IMR-90 (cell line): ENCODE measurements at regions not wholly inside any gene's neighbourhood (a gene's known extent, or its start where the extent isn't known, plus 50 kb on each side); places are given as distances from the start of the nearest gene placed in this dataset.

Experiments
- ATAC-seq: fragments of 200-7000 bp; cut with Tn5 transposase; 2 replicates; pipeline ENCODE4 v1.9.1; 2020; ENCODE audit warnings: low read depth, mild to moderate bottlenecking, moderate library complexity
- BruUV-seq: library from RNA; stranded (reverse); fragments of 400-500 nt; replicated peaks from 2 replicates; lab custom pipeline; 2021; lab: Mats Ljungman, UMichigan
- CTCF ChIA-PET: fragments of 300-600 bp; formaldehyde crosslinking; extraction: SDS; loops from one replicate; lab custom pipeline; 2021; ENCODE audit warnings: antibody characterized with exemption; lab: Yijun Ruan, JAX
- POLR2A ChIA-PET: fragments of 300-600 bp; sonication (Branson Sonifier 250); formaldehyde crosslinking; loops from one replicate; lab custom pipeline; 2022; ENCODE audit warnings: antibody characterized with exemption; ENCODE audit not compliant: unreplicated experiment; lab: Charles Lee
- DNase-seq: peaks from one replicate; pipeline ENCODE4 v3.0.0; 2013
- H2AFZ ChIP-seq: replicated peaks from 2 replicates; pipeline ENCODE3; 2013; ENCODE audit warnings: low read length, mild to moderate bottlenecking; ENCODE audit not compliant: poor library complexity
- H2AK5ac ChIP-seq: 2 replicates; pipeline ENCODE4 v1.6.1; 2013; ENCODE audit warnings: low read depth, low read length, inconsistent platforms
- H2AK9ac ChIP-seq: replicated peaks from 2 replicates; pipeline ENCODE3; 2013; ENCODE audit warnings: mild to moderate bottlenecking, low read depth, low read length, moderate library complexity; ENCODE audit not compliant: poor library complexity
- H2BK120ac ChIP-seq: 2 replicates; pipeline ENCODE4 v1.6.1; 2013; ENCODE audit warnings: low read depth, low read length, inconsistent platforms
- H2BK15ac ChIP-seq: 3 replicates; pipeline ENCODE4 v1.6.1; 2013; ENCODE audit warnings: low read depth, low read length, inconsistent platforms
- H2BK20ac ChIP-seq: 2 replicates; pipeline ENCODE4 v1.6.1; 2013; ENCODE audit warnings: low read depth, mild to moderate bottlenecking, inconsistent platforms, low read length, moderate library complexity
- H2BK5ac ChIP-seq: 2 replicates; pipeline ENCODE4 v1.6.1; 2013; ENCODE audit warnings: mild to moderate bottlenecking, low read depth, low read length, inconsistent platforms; ENCODE audit not compliant: poor library complexity, severe bottlenecking
- H3K14ac ChIP-seq: replicated peaks from 2 replicates; pipeline ENCODE4 v1.6.1; 2013; ENCODE audit warnings: low read depth, low read length, inconsistent platforms
- H3K18ac ChIP-seq: 2 replicates; pipeline ENCODE4 v1.6.1; 2013; ENCODE audit warnings: low read depth, low read length, control low read depth
- H3K23ac ChIP-seq: 2 replicates; pipeline ENCODE4 v1.6.1; 2013; ENCODE audit warnings: low read depth, low read length, inconsistent platforms
- H3K27ac ChIP-seq: 2 replicates; pipeline ENCODE4 v1.5.1; 2013; ENCODE audit warnings: mild to moderate bottlenecking, control low read depth, low read length; ENCODE audit not compliant: insufficient read depth
- H3K27me3 ChIP-seq: 2 replicates; pipeline ENCODE4 v1.6.1; 2013; ENCODE audit warnings: low read length; ENCODE audit not compliant: control insufficient read depth, insufficient read depth
- H3K36me3 ChIP-seq: 2 replicates; pipeline ENCODE4 v1.6.1; 2013; ENCODE audit warnings: low read length, mixed read lengths; ENCODE audit not compliant: control insufficient read depth, insufficient read depth
- H3K4ac ChIP-seq: 2 replicates; pipeline ENCODE4 v1.6.1; 2013; ENCODE audit warnings: low read depth, low read length, inconsistent platforms
- H3K4me1 ChIP-seq: 2 replicates; pipeline ENCODE4 v1.6.1; 2013; ENCODE audit warnings: low read length, mixed read lengths; ENCODE audit not compliant: control insufficient read depth, insufficient read depth
- H3K4me2 ChIP-seq: 2 replicates; pipeline ENCODE4 v1.6.1; 2013; ENCODE audit warnings: low read depth, mild to moderate bottlenecking, control low read depth, low read length, moderate library complexity
- H3K4me3 ChIP-seq: 2 replicates; pipeline ENCODE4 v1.5.1; 2013; ENCODE audit warnings: low read depth, mild to moderate bottlenecking, control low read depth, low read length, moderate library complexity; ENCODE audit not compliant: insufficient read depth
- H3K56ac ChIP-seq: 2 replicates; pipeline ENCODE4 v1.6.1; 2013; ENCODE audit warnings: low read length, inconsistent platforms; ENCODE audit not compliant: insufficient read depth; ENCODE audit errors: extremely low read depth
- H3K79me1 ChIP-seq, 2 experiments: 2 replicates each; pipeline ENCODE4 v1.6.1; 2013; ENCODE audit warnings: low read length in 2 of 2, inconsistent platforms in 1 of 2, low read depth in 1 of 2
- H3K9ac ChIP-seq: 2 replicates; pipeline ENCODE4 v1.6.1; 2013; ENCODE audit warnings: low read depth, low read length, control low read depth
- H3K9me1 ChIP-seq: 2 replicates; pipeline ENCODE4 v1.6.1; 2013; ENCODE audit warnings: low read length, inconsistent platforms; ENCODE audit not compliant: insufficient read depth
- H3K9me3 ChIP-seq: 2 replicates; pipeline ENCODE4 v1.6.1; 2013; ENCODE audit warnings: low read length; ENCODE audit not compliant: control insufficient read depth, insufficient read depth
- H4K20me1 ChIP-seq: 2 replicates; pipeline ENCODE4 v1.6.1; 2013; ENCODE audit warnings: low read length, inconsistent platforms; ENCODE audit not compliant: insufficient read depth
- H4K5ac ChIP-seq: 2 replicates; pipeline ENCODE4 v1.6.1; 2013; ENCODE audit warnings: mild to moderate bottlenecking, low read depth, low read length, control low read depth
- H4K8ac ChIP-seq, 2 experiments: 2 replicates each; pipeline ENCODE4 v1.6.1; 2013; ENCODE audit warnings: low read depth in 2 of 2, low read length in 2 of 2, control low read depth in 1 of 2, inconsistent platforms in 1 of 2
- H4K91ac ChIP-seq: 2 replicates; pipeline ENCODE4 v1.6.1; 2013; ENCODE audit warnings: low read depth, low read length, inconsistent platforms; ENCODE audit not compliant: insufficient read depth
- BHLHE40 ChIP-seq: fragments of 150-350 bp; IDR thresholded peaks from 2 replicates; pipeline ENCODE4 v1.6.1; 2016; ENCODE audit warnings: mild to moderate bottlenecking, low read depth, low read length
- CEBPB ChIP-seq: IDR thresholded peaks from 2 replicates; pipeline ENCODE4 v1.6.1; 2012; ENCODE audit warnings: low read depth, low read length, improper control_type of control experiment
- CHD1 ChIP-seq: IDR thresholded peaks from 2 replicates; pipeline ENCODE4 v1.6.1; 2012; ENCODE audit warnings: low read depth, low read length, improper control_type of control experiment
- FOS ChIP-seq: fragments of 150-350 bp; IDR thresholded peaks from 2 replicates; pipeline ENCODE4 v1.6.1; 2016; ENCODE audit warnings: low read depth, low read length
- MAFK ChIP-seq: IDR thresholded peaks from 2 replicates; pipeline ENCODE4 v1.6.1; 2012; ENCODE audit warnings: low read depth, low read length, improper control_type of control experiment
- MAZ ChIP-seq: IDR thresholded peaks from 2 replicates; pipeline ENCODE4 v1.6.1; 2012; ENCODE audit warnings: low read depth, mild to moderate bottlenecking, low read length, improper control_type of control experiment, moderate library complexity, borderline replicate concordance
- MXI1 ChIP-seq: IDR thresholded peaks from 2 replicates; pipeline ENCODE4 v1.6.1; 2012; ENCODE audit warnings: low read depth, mild to moderate bottlenecking, low read length, moderate library complexity, borderline replicate concordance
- NFE2L2 ChIP-seq: fragments of 150-350 bp; IDR thresholded peaks from 2 replicates; pipeline ENCODE4 v1.6.1; 2016; ENCODE audit warnings: low read depth, mild to moderate bottlenecking, low read length
- POLR2A ChIP-seq: IDR thresholded peaks from 2 replicates; pipeline ENCODE4 v1.6.1; 2012; ENCODE audit warnings: mild to moderate bottlenecking, low read depth, low read length
- RAD21 ChIP-seq: IDR thresholded peaks from 2 replicates; pipeline ENCODE4 v1.6.1; 2012; ENCODE audit warnings: low read length, improper control_type of control experiment
- RCOR1 ChIP-seq: IDR thresholded peaks from 2 replicates; pipeline ENCODE4 v1.6.1; 2012; ENCODE audit warnings: mild to moderate bottlenecking, low read length, improper control_type of control experiment; ENCODE audit not compliant: insufficient replicate concordance
- RFX5 ChIP-seq: IDR thresholded peaks from 2 replicates; pipeline ENCODE4 v1.8.0; 2012; ENCODE audit warnings: low read depth, mild to moderate bottlenecking, low read length, moderate library complexity
- SMC3 ChIP-seq: fragments of 150-350 bp; IDR thresholded peaks from 2 replicates; pipeline ENCODE4 v1.6.1; 2016; ENCODE audit warnings: low read depth, mild to moderate bottlenecking, antibody characterized with exemption, low read length, moderate library complexity
- WGBS, 2 experiments: methylation state at CpG; one replicate each; pipeline versions ENCODE4 v1.1.5 to v1.1.7; 2013; ENCODE audit warnings: missing lambda C conversion rate in 2 of 2; ENCODE audit not compliant: insufficient read length in 1 of 2; ENCODE audit errors: extremely low coverage in 2 of 2; 5-methylcytosine and 5-hydroxymethylcytosine counted together
- dilution Hi-C: fragments of 300-500 bp; cut with HindIII; formaldehyde crosslinking; loops from one replicate; pipeline ENCODE4 v1.14.3; 2018; ENCODE audit warnings: low sequenced_read_pairs; ENCODE audit not compliant: unreplicated experiment
- in situ Hi-C: fragments of 300-500 bp; cut with MboI; formaldehyde crosslinking; loops from 3 replicates; pipeline ENCODE4 v1.14.3; 2019; ENCODE audit warnings: low sequenced_read_pairs, inconsistent platforms, mixed read lengths
- intact Hi-C: fragments of 100-400 bp; cut with micrococcal nuclease; formaldehyde crosslinking; loops from 2 replicates; pipeline ENCODE4 v1.10.0; 2022
- TF ChIP-seq, protein P1 (sequence below): fragments of 150-350 bp; IDR thresholded peaks from 2 replicates; pipeline ENCODE4 v1.6.1; 2016; ENCODE audit warnings: low read depth, mild to moderate bottlenecking, low read length, moderate library complexity, borderline replicate concordance
- TF ChIP-seq, protein P2 (sequence below): conservative IDR thresholded peaks from 2 replicates; pipeline ENCODE4 v1.5.1; 2012; ENCODE audit warnings: mild to moderate bottlenecking, low read depth, low read length, improper control_type of control experiment
- TF ChIP-seq, protein P3 (sequence below): fragments of 150-350 bp; IDR thresholded peaks from 2 replicates; pipeline ENCODE4 v1.6.1; 2017; ENCODE audit warnings: mild to moderate bottlenecking, antibody characterized with exemption, low read length, low read depth

GRCh38 chr6:2611092-2611491, 139.6 kb downstream of the MYLK4 start:
- no peak overlapping the region for H3K4me3 ChIP-seq
- H3K79me1 ChIP-seq = no peaks in the 10 kb centered on the region
- no peak overlapping the region for H3K27ac ChIP-seq
- TF ChIP-seq BHLHE40 (no peak), CHD1 (no peak), RCOR1 (no peak), FOS (no peak), MXI1 (no peak), MAZ (no peak), NFE2L2 (no peak), RFX5 (no peak), RAD21 (no peak), MAFK (no peak), SMC3 (no peak), CEBPB (no peak), POLR2A (no peak)
- TF ChIP-seq, protein P1, sequence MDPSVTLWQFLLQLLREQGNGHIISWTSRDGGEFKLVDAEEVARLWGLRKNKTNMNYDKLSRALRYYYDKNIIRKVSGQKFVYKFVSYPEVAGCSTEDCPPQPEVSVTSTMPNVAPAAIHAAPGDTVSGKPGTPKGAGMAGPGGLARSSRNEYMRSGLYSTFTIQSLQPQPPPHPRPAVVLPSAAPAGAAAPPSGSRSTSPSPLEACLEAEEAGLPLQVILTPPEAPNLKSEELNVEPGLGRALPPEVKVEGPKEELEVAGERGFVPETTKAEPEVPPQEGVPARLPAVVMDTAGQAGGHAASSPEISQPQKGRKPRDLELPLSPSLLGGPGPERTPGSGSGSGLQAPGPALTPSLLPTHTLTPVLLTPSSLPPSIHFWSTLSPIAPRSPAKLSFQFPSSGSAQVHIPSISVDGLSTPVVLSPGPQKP = no peak
- TF ChIP-seq, protein P2, sequence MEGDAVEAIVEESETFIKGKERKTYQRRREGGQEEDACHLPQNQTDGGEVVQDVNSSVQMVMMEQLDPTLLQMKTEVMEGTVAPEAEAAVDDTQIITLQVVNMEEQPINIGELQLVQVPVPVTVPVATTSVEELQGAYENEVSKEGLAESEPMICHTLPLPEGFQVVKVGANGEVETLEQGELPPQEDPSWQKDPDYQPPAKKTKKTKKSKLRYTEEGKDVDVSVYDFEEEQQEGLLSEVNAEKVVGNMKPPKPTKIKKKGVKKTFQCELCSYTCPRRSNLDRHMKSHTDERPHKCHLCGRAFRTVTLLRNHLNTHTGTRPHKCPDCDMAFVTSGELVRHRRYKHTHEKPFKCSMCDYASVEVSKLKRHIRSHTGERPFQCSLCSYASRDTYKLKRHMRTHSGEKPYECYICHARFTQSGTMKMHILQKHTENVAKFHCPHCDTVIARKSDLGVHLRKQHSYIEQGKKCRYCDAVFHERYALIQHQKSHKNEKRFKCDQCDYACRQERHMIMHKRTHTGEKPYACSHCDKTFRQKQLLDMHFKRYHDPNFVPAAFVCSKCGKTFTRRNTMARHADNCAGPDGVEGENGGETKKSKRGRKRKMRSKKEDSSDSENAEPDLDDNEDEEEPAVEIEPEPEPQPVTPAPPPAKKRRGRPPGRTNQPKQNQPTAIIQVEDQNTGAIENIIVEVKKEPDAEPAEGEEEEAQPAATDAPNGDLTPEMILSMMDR = no peak
- TF ChIP-seq, protein P3, sequence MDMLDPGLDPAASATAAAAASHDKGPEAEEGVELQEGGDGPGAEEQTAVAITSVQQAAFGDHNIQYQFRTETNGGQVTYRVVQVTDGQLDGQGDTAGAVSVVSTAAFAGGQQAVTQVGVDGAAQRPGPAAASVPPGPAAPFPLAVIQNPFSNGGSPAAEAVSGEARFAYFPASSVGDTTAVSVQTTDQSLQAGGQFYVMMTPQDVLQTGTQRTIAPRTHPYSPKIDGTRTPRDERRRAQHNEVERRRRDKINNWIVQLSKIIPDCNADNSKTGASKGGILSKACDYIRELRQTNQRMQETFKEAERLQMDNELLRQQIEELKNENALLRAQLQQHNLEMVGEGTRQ = no peak
- H3K4me1 ChIP-seq = no peaks in the 10 kb centered on the region; the same call in 1 of the 2 replicates
- CTCF ChIA-PET = no interaction called here
- H3K9me3 ChIP-seq = peaks cover 3% of the 10 kb centered on the region; the same call in 1 of the 2 replicates
- no peak overlapping the region for H2BK15ac ChIP-seq
- no peak overlapping the region for H2AFZ ChIP-seq
- H3K23ac ChIP-seq = no peak overlapping the region
- H3K9ac ChIP-seq = no peak overlapping the region
- no peak overlapping the region for H4K91ac ChIP-seq
- DNase-seq (no peak), ATAC-seq (no peak)
- no peak overlapping the region for H3K18ac ChIP-seq
- dilution Hi-C loops (no loop called here), in situ Hi-C loops (no loop called here), intact Hi-C loops (no loop called here)
- H2BK120ac ChIP-seq = no peak overlapping the region
- H2AK5ac ChIP-seq = no peak overlapping the region
- no peaks in the 10 kb centered on the region for H3K9me1 ChIP-seq
- no CpG with 5 or more reads among the region's 2 CpGs for WGBS, 2 experiments
- H4K5ac ChIP-seq = no peak overlapping the region
- no peak overlapping the region for H3K56ac ChIP-seq
- no peaks in the 10 kb centered on the region for H3K36me3 ChIP-seq
- no peak overlapping the region for H3K4ac ChIP-seq
- no peak overlapping the region for H3K14ac ChIP-seq
- no peak overlapping the region for H3K4me2 ChIP-seq
- peaks cover 9% of the 10 kb centered on the region for H3K27me3 ChIP-seq
- no TSS peak for BruUV-seq
- H2AK9ac ChIP-seq = no peak overlapping the region
- H2BK20ac ChIP-seq = no peak overlapping the region
- POLR2A ChIA-PET = no interaction called here
- no peak overlapping the region for H4K8ac ChIP-seq
- no peaks in the 10 kb centered on the region for H4K20me1 ChIP-seq
- H2BK5ac ChIP-seq = no peak overlapping the region
